ENCODE measurements at regions not wholly inside any gene's neighbourhood (a gene's known extent, or its start where the extent isn't known, plus 50 kb on each side); places are given as distances from the start of the nearest gene placed in this dataset.

GRCh38 chrX:40469316-40469715, 111.5 kb upstream of the ATP6AP2 start:
- TF ChIP-seq CTCF (IDR thresholded peaks at IDR 0.05) (no peak), POLR2A (IDR thresholded peaks at IDR 0.05) (no peak)
